GM23338 (cell line): ENCODE measurements at regions not wholly inside any gene's neighbourhood (a gene's known extent, or its start where the extent isn't known, plus 50 kb on each side); places are given as distances from the start of the nearest gene placed in this dataset.
"Not testable (repeated sequence)": the region's sequence is repeated elsewhere in the genome, so short reads cannot be mapped to it uniquely, and the experiment has no call there.

ENCODE experiments used
- ATAC-seq: fragments of 200-7000 bp; cut with Tn5 transposase; 3 replicates; pipeline ENCODE4 v1.9.1; 2020
- DNase-seq: peaks from one replicate; pipeline ENCODE4 v3.0.0-alpha.2; 2015; ENCODE audit warnings: low spot score
- H2AFZ ChIP-seq: fragments of 200-600 bp; sonication (generic); 2 replicates; pipeline ENCODE4 v1.8.0; 2016; ENCODE audit warnings: antibody characterized with exemption, mild to moderate bottlenecking, moderate library complexity
- H3F3A ChIP-seq: fragments of 200-600 bp; sonication (generic); replicated peaks from 2 replicates; pipeline ENCODE4 v1.8.0; 2017; ENCODE audit warnings: antibody characterized with exemption, mixed run types, low read depth
- H3K27ac ChIP-seq: fragments of 200-600 bp; sonication (generic); 2 replicates; pipeline ENCODE4 v1.6.1; 2016; ENCODE audit warnings: low read depth
- H3K27me3 ChIP-seq: fragments of 200-600 bp; sonication (generic); 2 replicates; pipeline ENCODE4 v1.8.0; 2016; ENCODE audit warnings: mild to moderate bottlenecking, mixed run types, moderate library complexity; ENCODE audit not compliant: insufficient read depth
- H3K36me3 ChIP-seq: fragments of 200-600 bp; sonication (generic); 2 replicates; pipeline ENCODE4 v1.8.0; 2016; ENCODE audit warnings: mild to moderate bottlenecking; ENCODE audit not compliant: insufficient read depth
- H3K4me1 ChIP-seq: fragments of 200-600 bp; sonication (generic); 2 replicates; pipeline ENCODE4 v1.8.0; 2016; ENCODE audit warnings: mild to moderate bottlenecking, moderate library complexity; ENCODE audit not compliant: insufficient read depth
- H3K4me2 ChIP-seq: fragments of 200-600 bp; sonication (generic); 2 replicates; pipeline ENCODE4 v1.7.1; 2017; ENCODE audit warnings: mixed run types
- H3K4me3 ChIP-seq: fragments of 200-600 bp; sonication (generic); 2 replicates; pipeline ENCODE4 v1.6.1; 2016; ENCODE audit warnings: mixed run types
- H3K79me2 ChIP-seq: fragments of 200-600 bp; sonication (generic); replicated peaks from 2 replicates; pipeline ENCODE4 v1.8.0; 2017; ENCODE audit warnings: mild to moderate bottlenecking; ENCODE audit not compliant: insufficient read depth
- H3K9me2 ChIP-seq: fragments of 200-600 bp; sonication (generic); 2 replicates; pipeline ENCODE4 v1.8.0; 2017; ENCODE audit not compliant: insufficient read depth
- H4K20me1 ChIP-seq: fragments of 200-600 bp; sonication (generic); replicated peaks from 2 replicates; pipeline ENCODE4 v1.8.0; 2017; ENCODE audit warnings: mild to moderate bottlenecking; ENCODE audit not compliant: insufficient read depth
- H3K27ac Mint-ChIP-seq: 2 replicates; pipeline ENCODE4 v1.8.0; 2020; ENCODE audit warnings: inconsistent platforms, mild to moderate bottlenecking, moderate library complexity, mixed read lengths
- H3K27me3 Mint-ChIP-seq: 3 replicates; pipeline ENCODE4 v1.8.0; 2022; ENCODE audit warnings: low read depth, mild to moderate bottlenecking, moderate library complexity, mixed read lengths, inconsistent platforms; ENCODE audit not compliant: insufficient read depth, poor library complexity
- H3K36me3 Mint-ChIP-seq: 3 replicates; pipeline ENCODE4 v1.8.0; 2021; ENCODE audit warnings: low read depth, mild to moderate bottlenecking, inconsistent platforms, moderate library complexity, mixed read lengths
- H3K4me1 Mint-ChIP-seq: 3 replicates; pipeline ENCODE4 v1.8.0; 2020; ENCODE audit warnings: mild to moderate bottlenecking, inconsistent platforms, mixed read lengths
- H3K4me3 Mint-ChIP-seq: 3 replicates; pipeline ENCODE4 v1.8.0; 2021; ENCODE audit warnings: moderate library complexity, mild to moderate bottlenecking, inconsistent platforms, mixed read lengths
- H3K9me3 Mint-ChIP-seq: 3 replicates; pipeline ENCODE4 v1.8.0; 2020; ENCODE audit warnings: moderate library complexity, mild to moderate bottlenecking, inconsistent platforms, mixed read lengths
- CREB1 ChIP-seq: fragments of 250-450 bp; sonication (Bioruptor Pico); IDR thresholded peaks from 2 replicates; pipeline ENCODE4 v1.5.0; 2020; ENCODE audit warnings: low read depth, mild to moderate bottlenecking, moderate library complexity
- EZH2 ChIP-seq: fragments of 200-600 bp; sonication (generic); IDR thresholded peaks from one replicate; pipeline ENCODE4 v1.8.0; 2017; ENCODE audit warnings: antibody characterized with exemption, mild to moderate bottlenecking, low read depth; ENCODE audit not compliant: unreplicated experiment
- NANOG ChIP-seq: IDR thresholded peaks from 2 replicates; pipeline ENCODE4 v1.6.1; 2016; ENCODE audit warnings: antibody characterized with exemption, borderline replicate concordance
- POLR2AphosphoS5 ChIP-seq: IDR thresholded peaks from 2 replicates; pipeline ENCODE4 v1.6.1; 2016; ENCODE audit warnings: antibody characterized with exemption, low read depth
- ZNF114 ChIP-seq: fragments of 250-450 bp; sonication (Bioruptor Pico); IDR thresholded peaks from 2 replicates; pipeline ENCODE4 v1.5.0; 2020; ENCODE audit warnings: mild to moderate bottlenecking, moderate library complexity
- TF ChIP-seq, protein P1 (sequence below): IDR thresholded peaks from one replicate; pipeline ENCODE4 v1.6.1; 2018; ENCODE audit warnings: antibody characterized with exemption; ENCODE audit not compliant: unreplicated experiment
- TF ChIP-seq, protein P2 (sequence below): fragments of 250-450 bp; sonication (Bioruptor Pico); IDR thresholded peaks from 2 replicates; pipeline ENCODE4 v1.5.0; 2020; ENCODE audit warnings: mild to moderate bottlenecking, moderate library complexity

DNA sequence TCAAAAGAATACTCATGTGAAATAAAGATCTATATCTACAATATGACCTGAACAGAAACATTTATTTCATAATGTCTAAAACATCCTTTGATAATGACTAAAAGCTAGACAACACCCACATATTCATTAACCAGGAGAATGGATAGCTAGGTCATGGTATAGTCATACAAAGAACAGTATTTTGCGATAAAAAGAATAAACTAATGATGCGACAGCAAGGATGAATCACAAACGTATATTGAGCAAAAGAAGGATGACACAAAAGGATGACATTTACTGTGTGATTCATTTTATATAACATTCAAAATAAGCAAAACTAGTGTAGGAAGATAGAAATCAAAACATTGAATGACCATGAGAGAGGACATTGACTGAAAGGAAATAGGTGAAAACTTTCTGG is 1233.1 kb downstream of the OTOL1 start (continued):
- TF ChIP-seq, protein P1, sequence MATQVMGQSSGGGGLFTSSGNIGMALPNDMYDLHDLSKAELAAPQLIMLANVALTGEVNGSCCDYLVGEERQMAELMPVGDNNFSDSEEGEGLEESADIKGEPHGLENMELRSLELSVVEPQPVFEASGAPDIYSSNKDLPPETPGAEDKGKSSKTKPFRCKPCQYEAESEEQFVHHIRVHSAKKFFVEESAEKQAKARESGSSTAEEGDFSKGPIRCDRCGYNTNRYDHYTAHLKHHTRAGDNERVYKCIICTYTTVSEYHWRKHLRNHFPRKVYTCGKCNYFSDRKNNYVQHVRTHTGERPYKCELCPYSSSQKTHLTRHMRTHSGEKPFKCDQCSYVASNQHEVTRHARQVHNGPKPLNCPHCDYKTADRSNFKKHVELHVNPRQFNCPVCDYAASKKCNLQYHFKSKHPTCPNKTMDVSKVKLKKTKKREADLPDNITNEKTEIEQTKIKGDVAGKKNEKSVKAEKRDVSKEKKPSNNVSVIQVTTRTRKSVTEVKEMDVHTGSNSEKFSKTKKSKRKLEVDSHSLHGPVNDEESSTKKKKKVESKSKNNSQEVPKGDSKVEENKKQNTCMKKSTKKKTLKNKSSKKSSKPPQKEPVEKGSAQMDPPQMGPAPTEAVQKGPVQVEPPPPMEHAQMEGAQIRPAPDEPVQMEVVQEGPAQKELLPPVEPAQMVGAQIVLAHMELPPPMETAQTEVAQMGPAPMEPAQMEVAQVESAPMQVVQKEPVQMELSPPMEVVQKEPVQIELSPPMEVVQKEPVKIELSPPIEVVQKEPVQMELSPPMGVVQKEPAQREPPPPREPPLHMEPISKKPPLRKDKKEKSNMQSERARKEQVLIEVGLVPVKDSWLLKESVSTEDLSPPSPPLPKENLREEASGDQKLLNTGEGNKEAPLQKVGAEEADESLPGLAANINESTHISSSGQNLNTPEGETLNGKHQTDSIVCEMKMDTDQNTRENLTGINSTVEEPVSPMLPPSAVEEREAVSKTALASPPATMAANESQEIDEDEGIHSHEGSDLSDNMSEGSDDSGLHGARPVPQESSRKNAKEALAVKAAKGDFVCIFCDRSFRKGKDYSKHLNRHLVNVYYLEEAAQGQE: no peak
- TF ChIP-seq NANOG (no peak), ZNF114 (CRISPR knock-in tag) (no peak)

DNA sequence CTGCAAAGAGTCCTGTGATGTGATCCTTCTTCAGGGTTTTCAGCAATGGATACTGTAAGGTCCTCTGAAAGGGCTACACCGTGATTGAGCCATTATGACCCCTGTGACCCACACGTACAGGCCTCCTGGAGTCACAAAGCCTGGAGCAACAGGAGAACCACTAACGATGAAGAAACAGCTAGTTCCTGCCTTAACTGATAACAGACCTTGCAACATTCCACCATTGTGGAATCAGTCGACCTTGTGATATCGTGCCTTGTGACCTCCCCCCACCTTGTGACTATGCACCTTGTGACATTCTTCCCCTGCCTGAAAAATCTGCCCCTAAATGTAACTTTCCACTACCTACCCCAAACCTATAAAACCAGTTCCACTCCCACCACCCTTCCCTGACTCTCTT is 1235.4 kb downstream of the OTOL1 start:
- not testable (repeated sequence) for H3K27ac Mint-ChIP-seq, H3K27me3 ChIP-seq, H4K20me1 ChIP-seq, ATAC-seq, H3K27ac ChIP-seq, H3K36me3 ChIP-seq, H3K27me3 Mint-ChIP-seq, H3K4me2 ChIP-seq, H3F3A ChIP-seq, H2AFZ ChIP-seq, H3K4me3 ChIP-seq, DNase-seq, H3K4me3 Mint-ChIP-seq, H3K4me1 Mint-ChIP-seq, H3K4me1 ChIP-seq, H3K79me2 ChIP-seq, H3K9me3 Mint-ChIP-seq, H3K9me2 ChIP-seq
- H3K36me3 Mint-ChIP-seq: peaks cover 20% of the 10 kb centered on the region

- Mint-ChIP-seq H3K4me3 (no peak overlapping the region), H3K36me3 (peaks cover 17% of the 10 kb centered on the region; the same call in 2 of the 3 replicates), H3K9me3 (0 out of 3 replicates have a peak, but pooled peaks cover 4% of the 10 kb centered on the region), H3K4me1 (peaks cover 37% of the 10 kb centered on the region), H3K27me3 (no peaks in the 10 kb centered on the region), H3K27ac (peak overlapping the region; percentile 53; the same call in 1 of the 2 replicates)
- Histone ChIP-seq H3K27me3 (no peaks in the 10 kb centered on the region), H3K36me3 (no peaks in the 10 kb centered on the region), H3K4me3 (no peak overlapping the region), H3F3A (0 out of 2 replicates have a peak, but pooled peaks cover 7% of the 10 kb centered on the region), H3K9me2 (no peaks in the 10 kb centered on the region), H3K79me2 (no peaks in the 10 kb centered on the region), H3K4me2 (no peak overlapping the region), H3K27ac (no peak overlapping the region), H4K20me1 (no peaks in the 10 kb centered on the region), H3K4me1 (peaks cover 23% of the 10 kb centered on the region), H2AFZ (no peak overlapping the region)
- ATAC-seq (no peak), DNase-seq (no peak)
- TF ChIP-seq, protein P1: no peak
- no peak for TF ChIP-seq POLR2AphosphoS5
- TF ChIP-seq, protein P2, sequence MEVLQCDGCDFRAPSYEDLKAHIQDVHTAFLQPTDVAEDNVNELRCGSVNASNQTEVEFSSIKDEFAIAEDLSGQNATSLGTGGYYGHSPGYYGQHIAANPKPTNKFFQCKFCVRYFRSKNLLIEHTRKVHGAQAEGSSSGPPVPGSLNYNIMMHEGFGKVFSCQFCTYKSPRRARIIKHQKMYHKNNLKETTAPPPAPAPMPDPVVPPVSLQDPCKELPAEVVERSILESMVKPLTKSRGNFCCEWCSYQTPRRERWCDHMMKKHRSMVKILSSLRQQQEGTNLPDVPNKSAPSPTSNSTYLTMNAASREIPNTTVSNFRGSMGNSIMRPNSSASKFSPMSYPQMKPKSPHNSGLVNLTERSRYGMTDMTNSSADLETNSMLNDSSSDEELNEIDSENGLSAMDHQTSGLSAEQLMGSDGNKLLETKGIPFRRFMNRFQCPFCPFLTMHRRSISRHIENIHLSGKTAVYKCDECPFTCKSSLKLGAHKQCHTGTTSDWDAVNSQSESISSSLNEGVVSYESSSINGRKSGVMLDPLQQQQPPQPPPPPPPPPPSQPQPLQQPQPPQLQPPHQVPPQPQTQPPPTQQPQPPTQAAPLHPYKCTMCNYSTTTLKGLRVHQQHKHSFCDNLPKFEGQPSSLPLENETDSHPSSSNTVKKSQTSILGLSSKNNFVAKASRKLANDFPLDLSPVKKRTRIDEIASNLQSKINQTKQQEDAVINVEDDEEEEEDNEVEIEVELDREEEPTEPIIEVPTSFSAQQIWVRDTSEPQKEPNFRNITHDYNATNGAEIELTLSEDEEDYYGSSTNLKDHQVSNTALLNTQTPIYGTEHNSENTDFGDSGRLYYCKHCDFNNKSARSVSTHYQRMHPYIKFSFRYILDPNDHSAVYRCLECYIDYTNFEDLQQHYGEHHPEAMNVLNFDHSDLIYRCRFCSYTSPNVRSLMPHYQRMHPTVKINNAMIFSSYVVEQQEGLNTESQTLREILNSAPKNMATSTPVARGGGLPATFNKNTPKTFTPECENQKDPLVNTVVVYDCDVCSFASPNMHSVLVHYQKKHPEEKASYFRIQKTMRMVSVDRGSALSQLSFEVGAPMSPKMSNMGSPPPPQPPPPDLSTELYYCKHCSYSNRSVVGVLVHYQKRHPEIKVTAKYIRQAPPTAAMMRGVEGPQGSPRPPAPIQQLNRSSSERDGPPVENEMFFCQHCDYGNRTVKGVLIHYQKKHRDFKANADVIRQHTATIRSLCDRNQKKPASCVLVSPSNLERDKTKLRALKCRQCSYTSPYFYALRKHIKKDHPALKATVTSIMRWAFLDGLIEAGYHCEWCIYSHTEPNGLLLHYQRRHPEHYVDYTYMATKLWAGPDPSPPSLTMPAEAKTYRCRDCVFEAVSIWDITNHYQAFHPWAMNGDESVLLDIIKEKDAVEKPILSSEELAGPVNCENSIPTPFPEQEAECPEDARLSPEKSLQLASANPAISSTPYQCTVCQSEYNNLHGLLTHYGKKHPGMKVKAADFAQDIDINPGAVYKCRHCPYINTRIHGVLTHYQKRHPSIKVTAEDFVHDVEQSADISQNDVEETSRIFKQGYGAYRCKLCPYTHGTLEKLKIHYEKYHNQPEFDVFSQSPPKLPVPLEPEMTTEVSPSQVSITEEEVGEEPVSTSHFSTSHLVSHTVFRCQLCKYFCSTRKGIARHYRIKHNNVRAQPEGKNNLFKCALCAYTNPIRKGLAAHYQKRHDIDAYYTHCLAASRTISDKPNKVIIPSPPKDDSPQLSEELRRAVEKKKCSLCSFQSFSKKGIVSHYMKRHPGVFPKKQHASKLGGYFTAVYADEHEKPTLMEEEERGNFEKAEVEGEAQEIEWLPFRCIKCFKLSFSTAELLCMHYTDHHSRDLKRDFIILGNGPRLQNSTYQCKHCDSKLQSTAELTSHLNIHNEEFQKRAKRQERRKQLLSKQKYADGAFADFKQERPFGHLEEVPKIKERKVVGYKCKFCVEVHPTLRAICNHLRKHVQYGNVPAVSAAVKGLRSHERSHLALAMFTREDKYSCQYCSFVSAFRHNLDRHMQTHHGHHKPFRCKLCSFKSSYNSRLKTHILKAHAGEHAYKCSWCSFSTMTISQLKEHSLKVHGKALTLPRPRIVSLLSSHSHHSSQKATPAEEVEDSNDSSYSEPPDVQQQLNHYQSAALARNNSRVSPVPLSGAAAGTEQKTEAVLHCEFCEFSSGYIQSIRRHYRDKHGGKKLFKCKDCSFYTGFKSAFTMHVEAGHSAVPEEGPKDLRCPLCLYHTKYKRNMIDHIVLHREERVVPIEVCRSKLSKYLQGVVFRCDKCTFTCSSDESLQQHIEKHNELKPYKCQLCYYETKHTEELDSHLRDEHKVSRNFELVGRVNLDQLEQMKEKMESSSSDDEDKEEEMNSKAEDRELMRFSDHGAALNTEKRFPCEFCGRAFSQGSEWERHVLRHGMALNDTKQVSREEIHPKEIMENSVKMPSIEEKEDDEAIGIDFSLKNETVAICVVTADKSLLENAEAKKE: no peak
- no peak for TF ChIP-seq EZH2
- TF ChIP-seq CREB1 (CRISPR knock-in tag): no peak
Observed at GRCh38 chr3:162738784-162739183, 1242.2 kb downstream of the OTOL1 start.
